Fibroblast of lung (primary cell): ENCODE measurements at regions not wholly inside any gene's neighbourhood (a gene's known extent, or its start where the extent isn't known, plus 50 kb on each side); places are given as distances from the start of the nearest gene placed in this dataset.

ENCODE experiments used
- DNase-seq, 2 donors: peaks; one replicate each; pipeline versions ENCODE4 v3.0.0 to v3.0.0-alpha.2; 2010; ENCODE audit warnings: low read depth in 2 of 2
- H2AFZ ChIP-seq: 2 replicates; pipeline ENCODE4 v1.5.1; 2012; ENCODE audit warnings: low read length, control low read depth, inconsistent platforms
- H3K27ac ChIP-seq: 2 replicates; pipeline ENCODE4 v1.5.1; 2011; ENCODE audit warnings: low read length, control low read depth; ENCODE audit not compliant: insufficient read depth
- H3K27me3 ChIP-seq: 2 replicates; pipeline ENCODE4 v1.5.1; 2011; ENCODE audit warnings: mild to moderate bottlenecking, low read length; ENCODE audit not compliant: control insufficient read depth, insufficient read depth
- H3K36me3 ChIP-seq: 2 replicates; pipeline ENCODE4 v1.5.1; 2011; ENCODE audit warnings: low read length; ENCODE audit not compliant: control insufficient read depth, insufficient read depth
- H3K4me1 ChIP-seq: 2 replicates; pipeline ENCODE4 v1.5.1; 2011; ENCODE audit warnings: low read length; ENCODE audit not compliant: control insufficient read depth, insufficient read depth; ENCODE audit errors: extremely low read depth
- H3K4me2 ChIP-seq: 2 replicates; pipeline ENCODE4 v1.5.1; 2011; ENCODE audit warnings: low read length, control low read depth; ENCODE audit not compliant: insufficient read depth; ENCODE audit errors: extremely low read depth
- H3K4me3 ChIP-seq, 4 experiments: fragments of 200-600 bp in 1 of 4; sonication (generic) in 1 of 4; replicated peaks in 1 of 4; 2 replicates each; pipeline ENCODE4 v1.5.1; 2011 to 2016; ENCODE audit warnings: low read length in 4 of 4, low read depth in 3 of 4, mild to moderate bottlenecking in 3 of 4, control low read depth in 2 of 4, inconsistent platforms in 1 of 4, mixed read lengths in 1 of 4; ENCODE audit not compliant: insufficient read depth in 1 of 4; ENCODE audit errors: control extremely low read depth in 1 of 4
- H3K79me2 ChIP-seq: 2 replicates; pipeline ENCODE4 v1.5.1; 2012; ENCODE audit warnings: mild to moderate bottlenecking, low read length, inconsistent platforms; ENCODE audit not compliant: control insufficient read depth, insufficient read depth
- H3K9ac ChIP-seq: 2 replicates; pipeline ENCODE4 v1.5.1; 2011; ENCODE audit warnings: mild to moderate bottlenecking, low read length, control low read depth; ENCODE audit not compliant: insufficient read depth
- H3K9me3 ChIP-seq: 2 replicates; pipeline ENCODE4 v1.5.1; 2012; ENCODE audit warnings: low read depth, low read length; ENCODE audit not compliant: control insufficient read depth, insufficient read depth
- H4K20me1 ChIP-seq: 2 replicates; pipeline ENCODE4 v1.5.1; 2011; ENCODE audit warnings: low read length; ENCODE audit not compliant: control insufficient read depth, insufficient read depth; ENCODE audit errors: extremely low read depth
- EZH2 ChIP-seq: IDR thresholded peaks from 2 replicates; pipeline ENCODE4 v1.5.1; 2012; ENCODE audit warnings: low read length, control low read depth, mild to moderate bottlenecking; ENCODE audit errors: missing control alignments
- TF ChIP-seq, protein P1 (sequence below), 2 donors: IDR thresholded peaks in 1 of 2; conservative IDR thresholded peaks in 1 of 2; 1 replicate in 1 of 2; 2 replicates in 1 of 2; pipeline ENCODE4 v1.5.1; 2011 to 2012; ENCODE audit warnings: low read length in 2 of 2, control low read depth in 1 of 2, inconsistent platforms in 1 of 2, low read depth in 1 of 2, mild to moderate bottlenecking in 1 of 2

- no peak overlapping the region for H3K4me2 ChIP-seq
- no peaks in the 10 kb centered on the region for H3K9me3 ChIP-seq
- DNase-seq: no peak
- no peak overlapping the region for H2AFZ ChIP-seq
- no peaks in the 10 kb centered on the region for H3K36me3 ChIP-seq
- no peaks in the 10 kb centered on the region for H4K20me1 ChIP-seq
- no peaks in the 10 kb centered on the region for H3K4me1 ChIP-seq
- no peaks in the 10 kb centered on the region for H3K79me2 ChIP-seq
- no peaks in the 10 kb centered on the region for H3K27me3 ChIP-seq
- no peak for TF ChIP-seq EZH2
- TF ChIP-seq, protein P1, sequence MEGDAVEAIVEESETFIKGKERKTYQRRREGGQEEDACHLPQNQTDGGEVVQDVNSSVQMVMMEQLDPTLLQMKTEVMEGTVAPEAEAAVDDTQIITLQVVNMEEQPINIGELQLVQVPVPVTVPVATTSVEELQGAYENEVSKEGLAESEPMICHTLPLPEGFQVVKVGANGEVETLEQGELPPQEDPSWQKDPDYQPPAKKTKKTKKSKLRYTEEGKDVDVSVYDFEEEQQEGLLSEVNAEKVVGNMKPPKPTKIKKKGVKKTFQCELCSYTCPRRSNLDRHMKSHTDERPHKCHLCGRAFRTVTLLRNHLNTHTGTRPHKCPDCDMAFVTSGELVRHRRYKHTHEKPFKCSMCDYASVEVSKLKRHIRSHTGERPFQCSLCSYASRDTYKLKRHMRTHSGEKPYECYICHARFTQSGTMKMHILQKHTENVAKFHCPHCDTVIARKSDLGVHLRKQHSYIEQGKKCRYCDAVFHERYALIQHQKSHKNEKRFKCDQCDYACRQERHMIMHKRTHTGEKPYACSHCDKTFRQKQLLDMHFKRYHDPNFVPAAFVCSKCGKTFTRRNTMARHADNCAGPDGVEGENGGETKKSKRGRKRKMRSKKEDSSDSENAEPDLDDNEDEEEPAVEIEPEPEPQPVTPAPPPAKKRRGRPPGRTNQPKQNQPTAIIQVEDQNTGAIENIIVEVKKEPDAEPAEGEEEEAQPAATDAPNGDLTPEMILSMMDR (conservative IDR thresholded peaks at IDR 0.05 in 1 of 2, IDR thresholded peaks at IDR 0.05 in 1 of 2; ENCODE audit: low read depth in 1 of 2, low read length in 2 of 2): no peak
- no peak overlapping the region for H3K27ac ChIP-seq
- H3K4me3 ChIP-seq: no peak overlapping the region
- H3K9ac ChIP-seq: no peak overlapping the region
Measured at GRCh38 chr2:70017962-70018361, 56.5 kb upstream of the ASPRV1 start.

DNA sequence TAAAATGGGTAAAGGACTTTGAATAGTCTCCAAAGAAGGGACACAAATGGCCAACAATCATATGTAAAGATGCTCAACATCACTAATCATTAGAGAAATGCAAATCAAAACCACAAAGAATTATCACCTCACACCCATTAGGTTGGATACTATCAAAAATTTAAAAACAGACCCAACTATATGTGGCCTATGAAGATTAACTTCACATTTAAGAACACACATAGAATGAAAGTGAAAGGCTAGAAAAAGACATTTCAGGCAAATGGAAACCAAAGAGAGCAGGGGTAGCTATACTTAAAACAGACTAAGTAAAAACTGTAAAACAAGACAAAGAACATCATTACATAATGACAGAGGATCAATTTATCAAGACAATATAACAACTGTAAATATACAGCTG, 53.5 kb upstream of the ASPRV1 start:
- no peaks in the 10 kb centered on the region for H3K9me3 ChIP-seq

GRCh38 chr2:70012887-70013286, 51.5 kb upstream of the ASPRV1 start:
- Histone ChIP-seq H3K27me3 (no peaks in the 10 kb centered on the region), H3K4me1 (no peaks in the 10 kb centered on the region), H3K4me3 (no peak overlapping the region), H3K79me2 (no peaks in the 10 kb centered on the region), H3K36me3 (no peaks in the 10 kb centered on the region), H3K9ac (no peak overlapping the region), H2AFZ (no peak overlapping the region), H4K20me1 (no peaks in the 10 kb centered on the region), H3K9me3 (no peaks in the 10 kb centered on the region), H3K4me2 (no peak overlapping the region), H3K27ac (no peak overlapping the region)
- DNase-seq: no peak
- TF ChIP-seq, protein P1 (conservative IDR thresholded peaks at IDR 0.05 in 1 of 2, IDR thresholded peaks at IDR 0.05 in 1 of 2; ENCODE audit: low read depth in 1 of 2, low read length in 2 of 2): no peak
- no peak for TF ChIP-seq EZH2

More for the DNA sequence above, 53.5 kb upstream of the ASPRV1 start:
- H3K4me3 ChIP-seq: no peak overlapping the region
- H2AFZ ChIP-seq: no peak overlapping the region
- TF ChIP-seq, protein P1 (conservative IDR thresholded peaks at IDR 0.05 in 1 of 2, IDR thresholded peaks at IDR 0.05 in 1 of 2; ENCODE audit: low read depth in 1 of 2, low read length in 2 of 2): no peak
- no peak for TF ChIP-seq EZH2
- no peak for DNase-seq
- H3K36me3 ChIP-seq: no peaks in the 10 kb centered on the region
- H3K27me3 ChIP-seq: no peaks in the 10 kb centered on the region
- no peak overlapping the region for H3K27ac ChIP-seq
- no peaks in the 10 kb centered on the region for H3K4me1 ChIP-seq
- H3K9ac ChIP-seq: no peak overlapping the region
- no peaks in the 10 kb centered on the region for H4K20me1 ChIP-seq
- no peaks in the 10 kb centered on the region for H3K79me2 ChIP-seq
- H3K4me2 ChIP-seq: no peak overlapping the region
